ENCODE measurements at regions not wholly inside any gene's neighbourhood (a gene's known extent, or its start where the extent isn't known, plus 50 kb on each side); places are given as distances from the start of the nearest gene placed in this dataset.

DNA sequence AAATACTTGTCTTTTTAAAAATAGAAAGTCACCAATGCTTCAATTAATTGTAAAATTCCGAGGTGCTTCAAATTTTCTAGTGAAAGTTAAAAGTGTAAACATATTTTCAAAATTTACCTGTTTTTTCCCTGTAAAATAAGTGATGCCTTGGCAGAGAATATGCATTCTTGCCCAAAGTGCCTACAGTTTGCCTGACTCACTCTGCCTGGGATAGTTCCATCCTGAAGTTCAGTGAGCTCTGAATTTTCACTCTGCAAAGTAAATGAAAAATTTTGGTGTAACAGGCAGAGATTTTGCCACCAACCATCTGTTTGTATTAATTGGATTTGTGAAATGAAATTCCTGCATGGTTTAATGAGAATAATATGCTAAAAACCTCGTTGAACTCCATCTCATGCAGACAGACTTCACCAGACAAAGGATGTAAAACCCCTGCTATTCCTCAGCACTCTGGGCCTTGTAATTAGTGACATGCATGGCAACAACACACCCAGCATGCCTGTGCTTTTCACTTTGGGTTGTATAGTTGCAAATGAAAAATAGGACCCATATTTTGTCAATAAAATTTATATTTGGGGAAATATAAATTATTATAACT, 117.4 kb upstream of the GNAI1 start:
- no peak overlapping the region for H3K4me3 ChIP-seq (ENCODE audit: low read length)
- DNase-seq = no peak
- no peak overlapping the region for H2AFZ ChIP-seq (ENCODE audit: low read length)
- no peaks in the 10 kb centered on the region for H3K27me3 ChIP-seq (replicated peaks; ENCODE audit: insufficient read depth, low read length)
- no peaks in the 10 kb centered on the region for H3K9me2 ChIP-seq (replicated peaks; ENCODE audit: insufficient read depth, low read length)
- no peaks in the 10 kb centered on the region for H3K4me1 ChIP-seq (ENCODE audit: low read length)
- TF ChIP-seq, protein P1, sequence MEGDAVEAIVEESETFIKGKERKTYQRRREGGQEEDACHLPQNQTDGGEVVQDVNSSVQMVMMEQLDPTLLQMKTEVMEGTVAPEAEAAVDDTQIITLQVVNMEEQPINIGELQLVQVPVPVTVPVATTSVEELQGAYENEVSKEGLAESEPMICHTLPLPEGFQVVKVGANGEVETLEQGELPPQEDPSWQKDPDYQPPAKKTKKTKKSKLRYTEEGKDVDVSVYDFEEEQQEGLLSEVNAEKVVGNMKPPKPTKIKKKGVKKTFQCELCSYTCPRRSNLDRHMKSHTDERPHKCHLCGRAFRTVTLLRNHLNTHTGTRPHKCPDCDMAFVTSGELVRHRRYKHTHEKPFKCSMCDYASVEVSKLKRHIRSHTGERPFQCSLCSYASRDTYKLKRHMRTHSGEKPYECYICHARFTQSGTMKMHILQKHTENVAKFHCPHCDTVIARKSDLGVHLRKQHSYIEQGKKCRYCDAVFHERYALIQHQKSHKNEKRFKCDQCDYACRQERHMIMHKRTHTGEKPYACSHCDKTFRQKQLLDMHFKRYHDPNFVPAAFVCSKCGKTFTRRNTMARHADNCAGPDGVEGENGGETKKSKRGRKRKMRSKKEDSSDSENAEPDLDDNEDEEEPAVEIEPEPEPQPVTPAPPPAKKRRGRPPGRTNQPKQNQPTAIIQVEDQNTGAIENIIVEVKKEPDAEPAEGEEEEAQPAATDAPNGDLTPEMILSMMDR (IDR thresholded peaks at IDR 0.05; ENCODE audit: low read length) = no peak
- TF ChIP-seq EZH2 (optimal IDR thresholded peaks at IDR 0.05; ENCODE audit: low read depth, low read length) (no peak), EZH2phosphoT487 (IDR thresholded peaks at IDR 0.05; ENCODE audit: low read length) (no peak)
- no peaks in the 10 kb centered on the region for H3F3A ChIP-seq (ENCODE audit: insufficient read depth, low read length)
- no peak overlapping the region for H3K4me2 ChIP-seq (ENCODE audit: low read depth, low read length)
- H3K9me3 ChIP-seq (replicated peaks; ENCODE audit: insufficient read depth, low read length) = no peaks in the 10 kb centered on the region
- no peak overlapping the region for H3K9ac ChIP-seq (ENCODE audit: low read length)
- H4K20me1 ChIP-seq (ENCODE audit: insufficient read depth, low read length) = no peaks in the 10 kb centered on the region
- no peak overlapping the region for H3K27ac ChIP-seq (ENCODE audit: low read length)
- no peaks in the 10 kb centered on the region for H3K79me2 ChIP-seq (ENCODE audit: low read length)
- no peaks in the 10 kb centered on the region for H3K36me3 ChIP-seq (replicated peaks; ENCODE audit: insufficient read depth, low read length)

DNA sequence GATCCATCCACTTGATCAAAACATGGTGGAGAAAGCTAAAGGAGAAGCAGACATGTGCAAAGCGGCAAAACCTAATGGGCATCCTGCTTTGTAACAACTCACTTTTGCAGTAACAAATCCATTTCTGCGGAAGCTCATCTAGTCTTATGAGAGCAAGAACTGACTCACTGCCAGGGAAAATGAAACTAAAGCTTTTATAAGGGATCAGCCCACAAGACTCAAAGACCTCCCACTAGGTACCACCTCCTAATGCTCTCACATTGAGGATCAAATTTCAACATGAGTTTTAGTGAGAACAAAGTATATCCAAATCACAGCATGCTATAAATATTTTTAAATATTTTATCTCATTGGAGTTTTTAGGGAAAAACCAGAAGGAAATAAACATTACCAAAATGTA, 120.1 kb upstream of the GNAI1 start:
- Histone ChIP-seq H3K27me3 (replicated peaks; ENCODE audit: insufficient read depth, low read length) (no peaks in the 10 kb centered on the region), H3K9ac (ENCODE audit: low read length) (no peak overlapping the region), H3F3A (ENCODE audit: insufficient read depth, low read length) (no peaks in the 10 kb centered on the region), H3K79me2 (ENCODE audit: low read length) (no peaks in the 10 kb centered on the region), H3K4me2 (ENCODE audit: low read depth, low read length) (no peak overlapping the region), H3K9me2 (replicated peaks; ENCODE audit: insufficient read depth, low read length) (no peaks in the 10 kb centered on the region), H3K4me3 (ENCODE audit: low read length) (no peak overlapping the region), H3K4me1 (ENCODE audit: low read length) (no peaks in the 10 kb centered on the region), H2AFZ (ENCODE audit: low read length) (no peak overlapping the region), H3K27ac (ENCODE audit: low read length) (no peak overlapping the region), H3K9me3 (replicated peaks; ENCODE audit: insufficient read depth, low read length) (no peaks in the 10 kb centered on the region), H4K20me1 (ENCODE audit: insufficient read depth, low read length) (no peaks in the 10 kb centered on the region), H3K36me3 (replicated peaks; ENCODE audit: insufficient read depth, low read length) (no peaks in the 10 kb centered on the region)
- peak; percentile 66 for DNase-seq
- TF ChIP-seq EZH2phosphoT487 (IDR thresholded peaks at IDR 0.05; ENCODE audit: low read length) = no peak
- TF ChIP-seq, protein P1 (IDR thresholded peaks at IDR 0.05; ENCODE audit: low read length) = no peak
- TF ChIP-seq EZH2 (optimal IDR thresholded peaks at IDR 0.05; ENCODE audit: low read depth, low read length) = no peak

DNA sequence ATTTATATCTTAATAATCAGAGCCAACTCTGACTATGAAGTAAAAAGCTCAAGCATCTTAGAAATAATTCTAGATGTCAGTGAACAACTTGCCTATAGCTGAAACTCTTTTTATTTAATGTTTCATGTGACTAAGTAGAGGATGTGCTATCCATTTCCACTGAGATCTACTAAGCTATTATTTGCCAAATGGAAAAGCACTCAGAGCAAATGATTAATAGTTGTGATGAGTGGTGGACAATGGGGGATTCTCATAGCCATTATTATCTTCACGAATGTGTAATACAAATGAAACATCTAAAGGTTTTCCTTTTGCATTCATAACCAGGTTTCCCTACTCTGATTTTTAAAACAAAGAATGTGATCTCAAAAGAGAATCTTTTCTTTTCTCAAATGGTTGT, 126.6 kb upstream of the GNAI1 start:
- Histone ChIP-seq H4K20me1 (ENCODE audit: insufficient read depth, low read length) (no peaks in the 10 kb centered on the region), H3K9me3 (replicated peaks; ENCODE audit: insufficient read depth, low read length) (no peaks in the 10 kb centered on the region), H3K4me2 (ENCODE audit: low read depth, low read length) (no peak overlapping the region), H3K4me3 (ENCODE audit: low read length) (no peak overlapping the region), H3K79me2 (ENCODE audit: low read length) (no peaks in the 10 kb centered on the region), H3K36me3 (replicated peaks; ENCODE audit: insufficient read depth, low read length) (no peaks in the 10 kb centered on the region), H2AFZ (ENCODE audit: low read length) (no peak overlapping the region), H3K4me1 (ENCODE audit: low read length) (no peaks in the 10 kb centered on the region), H3K9ac (ENCODE audit: low read length) (no peak overlapping the region), H3K27ac (ENCODE audit: low read length) (no peak overlapping the region), H3F3A (ENCODE audit: insufficient read depth, low read length) (no peaks in the 10 kb centered on the region), H3K9me2 (replicated peaks; ENCODE audit: insufficient read depth, low read length) (no peaks in the 10 kb centered on the region), H3K27me3 (replicated peaks; ENCODE audit: insufficient read depth, low read length) (no peaks in the 10 kb centered on the region)
- TF ChIP-seq EZH2phosphoT487 (IDR thresholded peaks at IDR 0.05; ENCODE audit: low read length) = no peak
- TF ChIP-seq, protein P1 (IDR thresholded peaks at IDR 0.05; ENCODE audit: low read length) = no peak
- TF ChIP-seq EZH2 (optimal IDR thresholded peaks at IDR 0.05; ENCODE audit: low read depth, low read length) = no peak
- no peak for DNase-seq
